ENCODE measurements at regions not wholly inside any gene's neighbourhood (a gene's known extent, or its start where the extent isn't known, plus 50 kb on each side); places are given as distances from the start of the nearest gene placed in this dataset.

DNA sequence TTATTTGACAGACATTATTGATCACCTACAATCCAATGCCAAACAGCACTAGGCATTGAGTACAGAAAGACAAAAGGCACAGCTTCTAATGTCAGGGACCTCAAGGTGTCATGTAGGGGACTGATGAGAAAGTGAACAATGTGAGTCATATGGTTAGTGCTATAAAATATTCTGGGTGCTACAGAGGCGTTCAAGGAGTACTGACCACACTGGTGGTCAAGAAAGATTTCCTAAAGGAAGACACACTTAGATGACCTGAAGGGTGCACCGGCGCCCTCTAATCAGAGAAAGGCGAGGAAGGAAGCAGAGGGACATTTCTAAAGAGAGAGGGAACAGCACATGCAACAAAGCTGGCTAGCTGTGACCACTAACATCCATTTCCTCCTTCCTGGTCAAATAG lies 64.9 kb upstream of the F3 start:
- no peaks in the 10 kb centered on the region for H3K9me3 ChIP-seq (ENCODE audit: low read depth, low read length, poor library complexity, severe bottlenecking)
- POLR2A ChIA-PET (ENCODE audit: low non-redundant PET), result no interaction called here
- no TSS peak for BruUV-seq (replicated peaks)
- H3K4me1 ChIP-seq (ENCODE audit: insufficient read depth, low read length, poor library complexity, severe bottlenecking), result peaks cover 9% of the 10 kb centered on the region
- CTCF ChIA-PET, result no interaction called here
- no peak for DNase-seq (ENCODE audit: low spot score)
- no peak overlapping the region for H3K4me3 ChIP-seq (ENCODE audit: low read depth, low read length, poor library complexity, severe bottlenecking)
- no peak for TF ChIP-seq EZH2 (IDR thresholded peaks at IDR 0.05; ENCODE audit: borderline replicate concordance, low read depth, low read length, poor library complexity, severe bottlenecking)
- TF ChIP-seq, protein P1, sequence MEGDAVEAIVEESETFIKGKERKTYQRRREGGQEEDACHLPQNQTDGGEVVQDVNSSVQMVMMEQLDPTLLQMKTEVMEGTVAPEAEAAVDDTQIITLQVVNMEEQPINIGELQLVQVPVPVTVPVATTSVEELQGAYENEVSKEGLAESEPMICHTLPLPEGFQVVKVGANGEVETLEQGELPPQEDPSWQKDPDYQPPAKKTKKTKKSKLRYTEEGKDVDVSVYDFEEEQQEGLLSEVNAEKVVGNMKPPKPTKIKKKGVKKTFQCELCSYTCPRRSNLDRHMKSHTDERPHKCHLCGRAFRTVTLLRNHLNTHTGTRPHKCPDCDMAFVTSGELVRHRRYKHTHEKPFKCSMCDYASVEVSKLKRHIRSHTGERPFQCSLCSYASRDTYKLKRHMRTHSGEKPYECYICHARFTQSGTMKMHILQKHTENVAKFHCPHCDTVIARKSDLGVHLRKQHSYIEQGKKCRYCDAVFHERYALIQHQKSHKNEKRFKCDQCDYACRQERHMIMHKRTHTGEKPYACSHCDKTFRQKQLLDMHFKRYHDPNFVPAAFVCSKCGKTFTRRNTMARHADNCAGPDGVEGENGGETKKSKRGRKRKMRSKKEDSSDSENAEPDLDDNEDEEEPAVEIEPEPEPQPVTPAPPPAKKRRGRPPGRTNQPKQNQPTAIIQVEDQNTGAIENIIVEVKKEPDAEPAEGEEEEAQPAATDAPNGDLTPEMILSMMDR (conservative IDR thresholded peaks at IDR 0.05; ENCODE audit: low read depth, low read length), result no peak
- no peaks in the 10 kb centered on the region for H3K27me3 ChIP-seq (replicated peaks; ENCODE audit: insufficient read depth, low read depth, low read length, poor library complexity)
- H3K27ac ChIP-seq (ENCODE audit: low read depth, low read length, poor library complexity, severe bottlenecking), result peak overlapping the region; percentile 62
- intact Hi-C loops (cut with micrococcal nuclease; ENCODE audit: unreplicated experiment), result no loop called here
- H3K36me3 ChIP-seq (ENCODE audit: insufficient read depth, low read length, poor library complexity, severe bottlenecking), result no peaks in the 10 kb centered on the region

DNA sequence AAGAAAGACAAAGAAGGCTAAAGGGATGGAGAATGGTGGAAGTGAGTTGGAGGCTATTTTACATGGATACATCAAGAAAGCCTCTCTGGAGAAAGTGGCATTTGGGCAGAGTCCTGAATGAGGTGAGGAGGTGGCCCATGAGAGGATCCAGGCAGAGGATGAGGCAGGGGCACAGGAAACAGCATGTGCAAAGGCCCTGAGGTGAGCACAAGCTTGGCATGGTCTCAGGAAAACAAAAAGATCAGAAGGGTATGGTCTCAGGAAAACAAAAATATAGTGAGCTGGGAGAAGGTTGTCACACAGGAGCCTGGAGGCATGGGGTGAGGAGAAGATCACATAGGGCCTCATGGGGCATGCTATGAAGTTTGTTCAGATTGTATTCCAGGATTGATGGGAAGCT lies 62.1 kb upstream of the F3 start:
- TF ChIP-seq, protein P1 (conservative IDR thresholded peaks at IDR 0.05; ENCODE audit: low read depth, low read length), result no peak
- TF ChIP-seq EZH2 (IDR thresholded peaks at IDR 0.05; ENCODE audit: borderline replicate concordance, low read depth, low read length, poor library complexity, severe bottlenecking), result no peak
- Histone ChIP-seq H3K9me3 (ENCODE audit: low read depth, low read length, poor library complexity, severe bottlenecking) (no peaks in the 10 kb centered on the region), H3K27me3 (replicated peaks; ENCODE audit: insufficient read depth, low read depth, low read length, poor library complexity) (no peaks in the 10 kb centered on the region), H3K4me1 (ENCODE audit: insufficient read depth, low read length, poor library complexity, severe bottlenecking) (peaks cover 9% of the 10 kb centered on the region), H3K36me3 (ENCODE audit: insufficient read depth, low read length, poor library complexity, severe bottlenecking) (no peaks in the 10 kb centered on the region), H3K4me3 (ENCODE audit: low read depth, low read length, poor library complexity, severe bottlenecking) (no peak overlapping the region), H3K27ac (ENCODE audit: low read depth, low read length, poor library complexity, severe bottlenecking) (no peak overlapping the region)
- ChIA-PET CTCF (no interaction called here), POLR2A (ENCODE audit: low non-redundant PET) (no interaction called here)
- no TSS peak for BruUV-seq (replicated peaks)
- intact Hi-C loops (cut with micrococcal nuclease; ENCODE audit: unreplicated experiment), result no loop called here
- DNase-seq (ENCODE audit: low spot score), result no peak

DNA sequence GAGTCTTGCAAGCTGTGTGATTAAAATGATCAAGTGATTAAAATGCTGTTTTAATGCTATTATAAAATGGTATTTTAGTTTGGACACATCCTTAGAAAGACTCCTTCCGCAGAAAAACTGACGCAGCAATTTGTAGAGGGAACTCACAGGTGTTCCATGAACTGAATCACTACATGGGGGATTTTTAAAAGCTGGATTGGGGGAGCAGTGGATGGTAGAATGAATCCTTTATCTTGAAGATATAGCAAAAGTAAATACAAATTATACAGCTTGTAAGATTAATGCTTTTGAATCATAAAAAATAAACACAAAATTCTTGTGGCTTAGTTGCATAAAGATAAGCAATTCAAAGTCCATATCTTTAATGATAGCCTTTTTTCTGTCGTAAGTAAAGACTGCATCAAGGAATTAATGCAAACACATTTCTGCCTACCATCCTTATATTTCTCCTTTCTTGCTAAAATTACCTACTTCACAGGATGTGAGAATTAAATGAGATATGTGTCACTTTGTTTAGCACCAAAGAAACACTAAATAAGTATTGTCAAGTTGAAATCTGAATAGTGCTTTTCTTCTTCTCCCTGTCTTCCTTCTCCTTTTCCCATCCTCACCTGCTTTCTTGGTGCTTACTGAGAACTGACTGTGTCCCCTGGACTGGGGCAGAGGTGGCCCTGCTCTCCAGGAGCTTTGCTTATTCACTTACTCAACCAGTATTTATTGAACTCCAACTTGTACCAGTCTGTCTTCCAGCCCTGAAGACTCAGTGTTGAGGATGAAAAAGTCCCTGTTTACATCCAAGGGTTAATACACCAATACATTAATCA lies 61.5 kb upstream of the F3 start:
- TF ChIP-seq, protein P1 (conservative IDR thresholded peaks at IDR 0.05; ENCODE audit: low read depth, low read length), result no peak
- no peak for TF ChIP-seq EZH2 (IDR thresholded peaks at IDR 0.05; ENCODE audit: borderline replicate concordance, low read depth, low read length, poor library complexity, severe bottlenecking)
- no peaks in the 10 kb centered on the region for H3K36me3 ChIP-seq (ENCODE audit: insufficient read depth, low read length, poor library complexity, severe bottlenecking)
- H3K4me1 ChIP-seq (ENCODE audit: insufficient read depth, low read length, poor library complexity, severe bottlenecking), result peaks cover 9% of the 10 kb centered on the region
- intact Hi-C loops (cut with micrococcal nuclease; ENCODE audit: unreplicated experiment), result no loop called here
- no peaks in the 10 kb centered on the region for H3K9me3 ChIP-seq (ENCODE audit: low read depth, low read length, poor library complexity, severe bottlenecking)
- no peak overlapping the region for H3K4me3 ChIP-seq (ENCODE audit: low read depth, low read length, poor library complexity, severe bottlenecking)
- H3K27me3 ChIP-seq (replicated peaks; ENCODE audit: insufficient read depth, low read depth, low read length, poor library complexity), result no peaks in the 10 kb centered on the region
- no peak for DNase-seq (ENCODE audit: low spot score)
- no TSS peak for BruUV-seq (replicated peaks)
- CTCF ChIA-PET, result no interaction called here
- no peak overlapping the region for H3K27ac ChIP-seq (ENCODE audit: low read depth, low read length, poor library complexity, severe bottlenecking)
- POLR2A ChIA-PET (ENCODE audit: low non-redundant PET), result no interaction called here

Measured in A673 (cell line).